ENCODE measurements at regions not wholly inside any gene's neighbourhood (a gene's known extent, or its start where the extent isn't known, plus 50 kb on each side); places are given as distances from the start of the nearest gene placed in this dataset.

GRCh38 chr4:90007494-90008167 is 113.0 kb downstream of the MMRN1 start:
- CTCF ChIA-PET: interaction anchor here (0.6 kb wide), 1 partner anchor 9 kb away, joined by 3 read pairs; no protein-coding TSS in a partner anchor
- TF ChIP-seq CTCF (IDR thresholded peaks at IDR 0.05) (no peak), FOXJ3 (CRISPR knock-in tag; IDR thresholded peaks at IDR 0.05) (no peak), TCF12 (IDR thresholded peaks at IDR 0.05) (no peak), NFIC (IDR thresholded peaks at IDR 0.05; ENCODE audit: borderline replicate concordance) (no peak), EP300 (IDR thresholded peaks at IDR 0.05; ENCODE audit: borderline replicate concordance in 1 of 2, low read depth in 1 of 2, low read length in 1 of 2) (no peak), REST (IDR thresholded peaks at IDR 0.05; ENCODE audit: low read depth, low read length) (no peak), YY1 (IDR thresholded peaks at IDR 0.05; ENCODE audit: low read depth) (no peak), SMC3 (IDR thresholded peaks at IDR 0.05; ENCODE audit: low read depth, low read length) (no peak), FOSL2 (IDR thresholded peaks at IDR 0.05; ENCODE audit: borderline replicate concordance, low read depth) (no peak), POLR2AphosphoS5 (IDR thresholded peaks at IDR 0.05; ENCODE audit: low read depth, low read length) (no peak), RCOR1 (IDR thresholded peaks at IDR 0.05; ENCODE audit: low read length) (no peak)
- TF ChIP-seq, protein P1, sequence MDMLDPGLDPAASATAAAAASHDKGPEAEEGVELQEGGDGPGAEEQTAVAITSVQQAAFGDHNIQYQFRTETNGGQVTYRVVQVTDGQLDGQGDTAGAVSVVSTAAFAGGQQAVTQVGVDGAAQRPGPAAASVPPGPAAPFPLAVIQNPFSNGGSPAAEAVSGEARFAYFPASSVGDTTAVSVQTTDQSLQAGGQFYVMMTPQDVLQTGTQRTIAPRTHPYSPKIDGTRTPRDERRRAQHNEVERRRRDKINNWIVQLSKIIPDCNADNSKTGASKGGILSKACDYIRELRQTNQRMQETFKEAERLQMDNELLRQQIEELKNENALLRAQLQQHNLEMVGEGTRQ (IDR thresholded peaks at IDR 0.05; ENCODE audit: borderline replicate concordance, low read depth, low read length): no peak
- TF ChIP-seq, protein P2, sequence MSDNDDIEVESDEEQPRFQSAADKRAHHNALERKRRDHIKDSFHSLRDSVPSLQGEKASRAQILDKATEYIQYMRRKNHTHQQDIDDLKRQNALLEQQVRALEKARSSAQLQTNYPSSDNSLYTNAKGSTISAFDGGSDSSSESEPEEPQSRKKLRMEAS (IDR thresholded peaks at IDR 0.05; ENCODE audit: low read depth): no peak
- no peak overlapping the region for H3K9ac ChIP-seq
- H3K4me3 ChIP-seq (ENCODE audit: low read depth in 2 of 2, low read length in 1 of 2): no peak overlapping the region
- 38% methylated on average over 3 of the region's 3 CpGs for WGBS (ENCODE audit: low lambda C conversion rate)
- DNase-seq: no peak
- no peaks in the 10 kb centered on the region for H3K79me2 ChIP-seq (ENCODE audit: insufficient read depth)
- no peak overlapping the region for H2AFZ ChIP-seq (ENCODE audit: low read depth)
- H3K4me1 ChIP-seq (ENCODE audit: control insufficient read depth in 1 of 2, insufficient read depth in 2 of 2, low read depth in 1 of 2, low read length in 1 of 2): no peaks in the 10 kb centered on the region
- no peak overlapping the region for H3K4me2 ChIP-seq
- H3K9me3 ChIP-seq: no peaks in the 10 kb centered on the region
- no peak overlapping the region for H3K27ac ChIP-seq (ENCODE audit: low read depth in 2 of 2, low read length in 1 of 2)
- no peaks in the 10 kb centered on the region for H3K36me3 ChIP-seq (replicated peaks in 1 of 2; ENCODE audit: control insufficient read depth in 1 of 2, insufficient read depth in 2 of 2, low read length in 1 of 2)
- H3F3A ChIP-seq (replicated peaks; ENCODE audit: insufficient read depth): no peaks in the 10 kb centered on the region
- no peaks in the 10 kb centered on the region for H4K20me1 ChIP-seq (ENCODE audit: insufficient read depth)
- POLR2A ChIA-PET: no interaction called here
- H3K9me2 ChIP-seq: no peaks in the 10 kb centered on the region
- H3K27me3 ChIP-seq (ENCODE audit: insufficient read depth): no peaks in the 10 kb centered on the region

Data from SK-N-SH (cell line).